ENCODE measurements at regions not wholly inside any gene's neighbourhood (a gene's known extent, or its start where the extent isn't known, plus 50 kb on each side); places are given as distances from the start of the nearest gene placed in this dataset.
"Not testable (repeated sequence)": the region's sequence is repeated elsewhere in the genome, so short reads cannot be mapped to it uniquely, and the experiment has no call there.

DNA sequence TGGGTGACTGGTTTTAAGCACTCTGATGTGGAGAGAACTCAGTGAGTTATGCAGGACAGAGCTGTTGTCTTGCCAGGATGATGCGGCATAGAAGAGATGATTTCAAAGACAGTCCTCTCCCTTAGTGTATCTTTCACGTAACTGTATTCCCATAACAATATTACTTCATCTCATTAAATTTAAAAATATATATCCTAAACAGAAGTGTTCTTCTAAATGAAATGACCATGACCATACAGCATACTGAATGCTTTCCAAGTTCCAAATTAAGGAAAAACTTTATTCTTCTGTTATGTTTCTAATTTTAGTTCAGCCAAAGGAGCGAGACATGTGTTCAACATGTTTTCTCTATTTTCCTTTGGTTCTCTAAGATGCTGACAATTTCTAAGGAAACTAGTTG lies 600.1 kb upstream of the FSHR start:
- Mint-ChIP-seq H3K27me3 (ENCODE audit: insufficient read depth, unreplicated experiment) (peaks cover 9% of the 10 kb centered on the region), H3K36me3 (ENCODE audit: insufficient read depth, unreplicated experiment) (no peaks in the 10 kb centered on the region), H3K4me1 (ENCODE audit: low read depth, unreplicated experiment) (no peaks in the 10 kb centered on the region), H3K27ac (ENCODE audit: unreplicated experiment) (no peak overlapping the region), H3K4me3 (ENCODE audit: unreplicated experiment) (no peak overlapping the region), H3K9me3 (ENCODE audit: unreplicated experiment) (no peaks in the 10 kb centered on the region)
- Histone ChIP-seq H3K36me3 (ENCODE audit: control insufficient read depth, insufficient read depth, low read length) (no peaks in the 10 kb centered on the region), H3K4me3 (ENCODE audit: low read depth, low read length) (no peak overlapping the region), H3K4me1 (no peaks in the 10 kb centered on the region), H3K27me3 (replicated peaks; ENCODE audit: control insufficient read depth, insufficient read depth, low read length) (no peaks in the 10 kb centered on the region), H3K9me3 (no peaks in the 10 kb centered on the region)
- BruUV-seq (replicated peaks): no TSS peak
- TF ChIP-seq, protein P1, sequence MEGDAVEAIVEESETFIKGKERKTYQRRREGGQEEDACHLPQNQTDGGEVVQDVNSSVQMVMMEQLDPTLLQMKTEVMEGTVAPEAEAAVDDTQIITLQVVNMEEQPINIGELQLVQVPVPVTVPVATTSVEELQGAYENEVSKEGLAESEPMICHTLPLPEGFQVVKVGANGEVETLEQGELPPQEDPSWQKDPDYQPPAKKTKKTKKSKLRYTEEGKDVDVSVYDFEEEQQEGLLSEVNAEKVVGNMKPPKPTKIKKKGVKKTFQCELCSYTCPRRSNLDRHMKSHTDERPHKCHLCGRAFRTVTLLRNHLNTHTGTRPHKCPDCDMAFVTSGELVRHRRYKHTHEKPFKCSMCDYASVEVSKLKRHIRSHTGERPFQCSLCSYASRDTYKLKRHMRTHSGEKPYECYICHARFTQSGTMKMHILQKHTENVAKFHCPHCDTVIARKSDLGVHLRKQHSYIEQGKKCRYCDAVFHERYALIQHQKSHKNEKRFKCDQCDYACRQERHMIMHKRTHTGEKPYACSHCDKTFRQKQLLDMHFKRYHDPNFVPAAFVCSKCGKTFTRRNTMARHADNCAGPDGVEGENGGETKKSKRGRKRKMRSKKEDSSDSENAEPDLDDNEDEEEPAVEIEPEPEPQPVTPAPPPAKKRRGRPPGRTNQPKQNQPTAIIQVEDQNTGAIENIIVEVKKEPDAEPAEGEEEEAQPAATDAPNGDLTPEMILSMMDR (IDR thresholded peaks at IDR 0.05; ENCODE audit: insufficient read depth in 1 of 2, low read depth in 1 of 2, low read length in 1 of 2, severe bottlenecking in 1 of 2, unreplicated experiment in 1 of 2): no peak
- CTCF ChIA-PET: no interaction called here
- intact Hi-C loops (cut with micrococcal nuclease; ENCODE audit: unreplicated experiment): no loop called here
- no peak for DNase-seq
- POLR2A ChIA-PET: no interaction called here

DNA sequence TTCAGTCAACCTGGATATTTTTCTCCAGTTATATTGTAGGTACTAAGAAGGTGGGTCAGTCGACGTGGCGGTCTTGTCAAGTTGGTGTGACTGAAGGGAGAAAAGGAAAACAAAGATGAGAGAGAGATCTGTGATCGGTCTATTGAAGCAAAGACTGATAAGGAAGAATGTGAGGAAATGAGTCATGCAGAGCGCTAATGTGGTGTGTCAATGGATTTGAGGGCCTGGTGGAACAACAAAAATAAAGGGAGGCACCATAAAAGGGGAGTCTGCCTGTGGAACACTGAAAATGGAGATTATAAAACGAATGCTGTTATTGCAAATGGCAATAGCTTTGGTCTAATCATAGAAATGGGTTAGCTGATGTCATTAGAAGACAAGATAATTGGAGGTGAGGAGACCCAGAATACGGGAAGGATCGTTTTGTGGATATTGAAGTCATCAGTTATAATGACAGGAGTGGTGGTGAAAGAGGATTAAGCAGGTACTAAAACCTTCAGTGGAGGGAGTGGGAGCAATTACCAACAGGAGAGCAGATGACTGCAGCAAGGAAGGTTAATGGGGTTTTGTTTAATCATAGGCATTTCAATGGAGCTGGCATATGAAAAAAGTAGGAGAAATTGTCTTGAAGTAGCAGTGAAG lies 599.1 kb upstream of the FSHR start:
- POLR2A ChIA-PET: no interaction called here
- no peaks in the 10 kb centered on the region for H3K9me3 Mint-ChIP-seq (ENCODE audit: unreplicated experiment)
- no peaks in the 10 kb centered on the region for H3K9me3 ChIP-seq
- H3K36me3 ChIP-seq (ENCODE audit: control insufficient read depth, insufficient read depth, low read length): no peaks in the 10 kb centered on the region
- BruUV-seq (replicated peaks): no TSS peak
- no peak for DNase-seq
- peaks cover 9% of the 10 kb centered on the region for H3K27me3 Mint-ChIP-seq (ENCODE audit: insufficient read depth, unreplicated experiment)
- no peak overlapping the region for H3K4me3 Mint-ChIP-seq (ENCODE audit: unreplicated experiment)
- intact Hi-C loops (cut with micrococcal nuclease; ENCODE audit: unreplicated experiment): no loop called here
- TF ChIP-seq, protein P1 (IDR thresholded peaks at IDR 0.05; ENCODE audit: insufficient read depth in 1 of 2, low read depth in 1 of 2, low read length in 1 of 2, severe bottlenecking in 1 of 2, unreplicated experiment in 1 of 2): no peak
- no peaks in the 10 kb centered on the region for H3K36me3 Mint-ChIP-seq (ENCODE audit: insufficient read depth, unreplicated experiment)
- no peaks in the 10 kb centered on the region for H3K4me1 ChIP-seq
- no peaks in the 10 kb centered on the region for H3K27me3 ChIP-seq (replicated peaks; ENCODE audit: control insufficient read depth, insufficient read depth, low read length)
- no peak overlapping the region for H3K4me3 ChIP-seq (ENCODE audit: low read depth, low read length)
- no peaks in the 10 kb centered on the region for H3K4me1 Mint-ChIP-seq (ENCODE audit: low read depth, unreplicated experiment)
- no peak overlapping the region for H3K27ac Mint-ChIP-seq (ENCODE audit: unreplicated experiment)
- CTCF ChIA-PET: no interaction called here

DNA sequence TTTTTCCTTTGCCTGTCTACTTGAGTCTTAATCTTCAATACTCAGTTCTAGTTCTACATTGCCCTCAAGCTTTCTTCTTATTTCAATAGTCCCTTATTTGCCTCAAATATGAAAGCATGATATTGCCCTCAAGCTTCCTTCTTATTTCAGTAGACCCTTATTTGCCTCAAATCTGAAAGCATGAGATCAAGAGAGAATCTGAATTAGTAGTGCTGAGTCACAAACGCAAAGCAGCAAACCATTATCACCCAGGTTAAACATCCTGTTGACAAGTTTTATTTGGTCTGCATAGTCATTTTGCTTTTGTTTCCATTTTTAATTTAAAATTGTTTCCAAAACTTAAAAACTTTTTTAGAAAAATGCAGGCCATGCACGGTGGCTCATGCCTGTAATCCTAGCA lies 583.3 kb upstream of the FSHR start:
- no peak overlapping the region for H3K27ac Mint-ChIP-seq (ENCODE audit: unreplicated experiment)
- TF ChIP-seq, protein P1 (IDR thresholded peaks at IDR 0.05; ENCODE audit: insufficient read depth in 1 of 2, low read depth in 1 of 2, low read length in 1 of 2, severe bottlenecking in 1 of 2, unreplicated experiment in 1 of 2): no peak
- H3K4me1 Mint-ChIP-seq (ENCODE audit: low read depth, unreplicated experiment): no peaks in the 10 kb centered on the region
- no TSS peak for BruUV-seq (replicated peaks)
- intact Hi-C loops (cut with micrococcal nuclease; ENCODE audit: unreplicated experiment): no loop called here
- no peaks in the 10 kb centered on the region for H3K4me1 ChIP-seq
- no peaks in the 10 kb centered on the region for H3K36me3 ChIP-seq (ENCODE audit: control insufficient read depth, insufficient read depth, low read length)
- peaks cover 8% of the 10 kb centered on the region for H3K9me3 Mint-ChIP-seq (ENCODE audit: unreplicated experiment)
- DNase-seq: no peak
- ChIA-PET CTCF (no interaction called here), POLR2A (no interaction called here)
- peaks cover 4% of the 10 kb centered on the region for H3K36me3 Mint-ChIP-seq (ENCODE audit: insufficient read depth, unreplicated experiment)
- no peaks in the 10 kb centered on the region for H3K27me3 ChIP-seq (replicated peaks; ENCODE audit: control insufficient read depth, insufficient read depth, low read length)
- H3K4me3 ChIP-seq (ENCODE audit: low read depth, low read length): no peak overlapping the region
- no peak overlapping the region for H3K4me3 Mint-ChIP-seq (ENCODE audit: unreplicated experiment)
- H3K27me3 Mint-ChIP-seq (ENCODE audit: insufficient read depth, unreplicated experiment): peaks cover 3% of the 10 kb centered on the region
- peaks cover 7% of the 10 kb centered on the region for H3K9me3 ChIP-seq

- H3K27ac Mint-ChIP-seq (ENCODE audit: unreplicated experiment); POLR2A ChIA-PET; H3K27me3 Mint-ChIP-seq (ENCODE audit: insufficient read depth, unreplicated experiment); H3K4me1 ChIP-seq; H3K4me1 Mint-ChIP-seq (ENCODE audit: low read depth, unreplicated experiment); H3K36me3 ChIP-seq (ENCODE audit: control insufficient read depth, insufficient read depth, low read length); DNase-seq; intact Hi-C loops (cut with micrococcal nuclease; ENCODE audit: unreplicated experiment); H3K36me3 Mint-ChIP-seq (ENCODE audit: insufficient read depth, unreplicated experiment); H3K4me3 ChIP-seq (ENCODE audit: low read depth, low read length); BruUV-seq (replicated peaks); H3K9me3 ChIP-seq; H3K4me3 Mint-ChIP-seq (ENCODE audit: unreplicated experiment); H3K27me3 ChIP-seq (replicated peaks; ENCODE audit: control insufficient read depth, insufficient read depth, low read length); CTCF ChIA-PET: not testable (repeated sequence)
- peaks cover 23% of the 10 kb centered on the region for H3K9me3 Mint-ChIP-seq (ENCODE audit: unreplicated experiment)
Measured at GRCh38 chr2:49732924-49733323, 578.6 kb upstream of the FSHR start.
